WTC11 (cell line): ENCODE measurements at regions not wholly inside any gene's neighbourhood (a gene's known extent, or its start where the extent isn't known, plus 50 kb on each side); places are given as distances from the start of the nearest gene placed in this dataset.
"Not testable (repeated sequence)": the region's sequence is repeated elsewhere in the genome, so short reads cannot be mapped to it uniquely, and the experiment has no call there.

ENCODE experiments used
- ATF2 ChIP-seq: sonication (generic); formaldehyde crosslinking; IDR thresholded peaks from 2 replicates; pipeline ENCODE4 v1.8.1; 2022; ENCODE audit warnings: low read depth, missing genetic modification reagents, borderline replicate concordance
- CTCF ChIP-seq: fragments of 200-600 bp; IDR thresholded peaks from 2 replicates; pipeline ENCODE4 v1.8.0; 2022; ENCODE audit warnings: antibody characterized with exemption
- GABPB1 ChIP-seq: sonication (generic); formaldehyde crosslinking; IDR thresholded peaks from 2 replicates; pipeline ENCODE4 v1.8.1; 2023; ENCODE audit warnings: mild to moderate bottlenecking, missing genetic modification reagents
- MAX ChIP-seq: sonication (generic); formaldehyde crosslinking; IDR thresholded peaks from 2 replicates; pipeline ENCODE4 v1.8.0; 2022; ENCODE audit warnings: mild to moderate bottlenecking, missing genetic modification reagents
- MXD4 ChIP-seq: fragments of 250-450 bp; sonication (Bioruptor Pico); IDR thresholded peaks from 2 replicates; pipeline ENCODE4 v1.8.0; 2021; ENCODE audit warnings: mild to moderate bottlenecking, moderate library complexity, borderline replicate concordance
- USF1 ChIP-seq: sonication (generic); formaldehyde crosslinking; IDR thresholded peaks from 2 replicates; pipeline ENCODE4 v1.8.0; 2022; ENCODE audit warnings: mild to moderate bottlenecking, missing genetic modification reagents
- ZNF121 ChIP-seq: sonication (generic); formaldehyde crosslinking; IDR thresholded peaks from 2 replicates; pipeline ENCODE4 v1.8.0; 2023; ENCODE audit warnings: missing genetic modification reagents

- not testable (repeated sequence) for TF ChIP-seq GABPB1 (CRISPR knock-in tag); CTCF; USF1 (CRISPR knock-in tag); ZNF121 (CRISPR knock-in tag); ATF2; MXD4 (CRISPR knock-in tag); MAX (CRISPR knock-in tag)
These were observed 77.3 kb downstream of the OR4F16 start for GRCh38 chr1:609161-609560.
